IMR-90 (cell line): ENCODE measurements at regions not wholly inside any gene's neighbourhood (a gene's known extent, or its start where the extent isn't known, plus 50 kb on each side); places are given as distances from the start of the nearest gene placed in this dataset.

ENCODE experiments used
- MXI1 ChIP-seq: IDR thresholded peaks from 2 replicates; pipeline ENCODE4 v1.6.1; 2012; ENCODE audit warnings: low read depth, mild to moderate bottlenecking, low read length, moderate library complexity, borderline replicate concordance
- POLR2A ChIP-seq: IDR thresholded peaks from 2 replicates; pipeline ENCODE4 v1.6.1; 2012; ENCODE audit warnings: mild to moderate bottlenecking, low read depth, low read length
- SMC3 ChIP-seq: fragments of 150-350 bp; IDR thresholded peaks from 2 replicates; pipeline ENCODE4 v1.6.1; 2016; ENCODE audit warnings: low read depth, mild to moderate bottlenecking, antibody characterized with exemption, low read length, moderate library complexity
- USF2 ChIP-seq: fragments of 150-350 bp; IDR thresholded peaks from 2 replicates; pipeline ENCODE4 v1.6.1; 2017; ENCODE audit warnings: mild to moderate bottlenecking, antibody characterized with exemption, low read length, low read depth
- TF ChIP-seq, protein P1 (sequence below): conservative IDR thresholded peaks from 2 replicates; pipeline ENCODE4 v1.5.1; 2012; ENCODE audit warnings: mild to moderate bottlenecking, low read depth, low read length, improper control_type of control experiment

DNA sequence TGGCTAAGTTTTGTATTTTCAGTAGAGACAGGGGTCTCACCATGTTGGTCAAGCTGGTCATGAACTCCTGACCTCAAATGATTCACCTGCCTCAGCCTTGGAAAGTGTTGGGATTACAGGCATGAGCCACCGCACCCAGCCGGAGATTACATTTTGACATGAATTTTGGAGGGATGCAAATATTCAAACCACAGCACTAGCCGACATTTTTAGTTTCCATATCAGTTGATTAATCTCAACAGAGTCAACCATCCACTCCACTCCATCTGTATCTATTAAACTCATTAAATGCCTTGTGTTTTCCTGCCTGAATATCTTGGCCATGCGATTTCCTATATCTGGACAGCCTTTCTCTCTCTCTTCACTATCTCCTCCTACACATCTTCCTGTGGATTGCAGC lies 64.1 kb upstream of the PDGFRA start:
- TF ChIP-seq, protein P1, sequence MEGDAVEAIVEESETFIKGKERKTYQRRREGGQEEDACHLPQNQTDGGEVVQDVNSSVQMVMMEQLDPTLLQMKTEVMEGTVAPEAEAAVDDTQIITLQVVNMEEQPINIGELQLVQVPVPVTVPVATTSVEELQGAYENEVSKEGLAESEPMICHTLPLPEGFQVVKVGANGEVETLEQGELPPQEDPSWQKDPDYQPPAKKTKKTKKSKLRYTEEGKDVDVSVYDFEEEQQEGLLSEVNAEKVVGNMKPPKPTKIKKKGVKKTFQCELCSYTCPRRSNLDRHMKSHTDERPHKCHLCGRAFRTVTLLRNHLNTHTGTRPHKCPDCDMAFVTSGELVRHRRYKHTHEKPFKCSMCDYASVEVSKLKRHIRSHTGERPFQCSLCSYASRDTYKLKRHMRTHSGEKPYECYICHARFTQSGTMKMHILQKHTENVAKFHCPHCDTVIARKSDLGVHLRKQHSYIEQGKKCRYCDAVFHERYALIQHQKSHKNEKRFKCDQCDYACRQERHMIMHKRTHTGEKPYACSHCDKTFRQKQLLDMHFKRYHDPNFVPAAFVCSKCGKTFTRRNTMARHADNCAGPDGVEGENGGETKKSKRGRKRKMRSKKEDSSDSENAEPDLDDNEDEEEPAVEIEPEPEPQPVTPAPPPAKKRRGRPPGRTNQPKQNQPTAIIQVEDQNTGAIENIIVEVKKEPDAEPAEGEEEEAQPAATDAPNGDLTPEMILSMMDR, result no peak
- TF ChIP-seq SMC3 (no peak), MXI1 (no peak), POLR2A (no peak), USF2 (no peak)
